ENCODE measurements at regions not wholly inside any gene's neighbourhood (a gene's known extent, or its start where the extent isn't known, plus 50 kb on each side); places are given as distances from the start of the nearest gene placed in this dataset.

- no peak for ATAC-seq
- no peak for TF ChIP-seq PPARA (CRISPR knock-in tag; IDR thresholded peaks at IDR 0.05; ENCODE audit: borderline replicate concordance)
- TF ChIP-seq ZNF565 (CRISPR knock-in tag; conservative IDR thresholded peaks at IDR 0.05; ENCODE audit: low read depth) = no peak
- no peak for TF ChIP-seq ZC3H10 (CRISPR knock-in tag; IDR thresholded peaks at IDR 0.05)
- TF ChIP-seq OSR1 (CRISPR knock-in tag; IDR thresholded peaks at IDR 0.05) = no peak
- TF ChIP-seq SNAI2 (CRISPR knock-in tag; IDR thresholded peaks at IDR 0.05) = no peak
- TF ChIP-seq ZFP3 (CRISPR knock-in tag; IDR thresholded peaks at IDR 0.05) = no peak
- TF ChIP-seq TCF4 (CRISPR knock-in tag; IDR thresholded peaks at IDR 0.05; ENCODE audit: borderline replicate concordance) = no peak
- TF ChIP-seq ZFP30 (CRISPR knock-in tag; IDR thresholded peaks at IDR 0.05) = no peak
- no peak for TF ChIP-seq CSDC2 (CRISPR knock-in tag; IDR thresholded peaks at IDR 0.05)
- no peak for TF ChIP-seq ZNF8 (CRISPR knock-in tag; IDR thresholded peaks at IDR 0.05)
- no peak for TF ChIP-seq TSHZ2 (CRISPR knock-in tag; IDR thresholded peaks at IDR 0.05)
- no peak for TF ChIP-seq PATZ1 (CRISPR knock-in tag; IDR thresholded peaks at IDR 0.05; ENCODE audit: borderline replicate concordance)
- no peak for TF ChIP-seq GLIS3 (CRISPR knock-in tag; IDR thresholded peaks at IDR 0.05)
- TF ChIP-seq CREB5 (CRISPR knock-in tag; IDR thresholded peaks at IDR 0.05; ENCODE audit: low read depth) = no peak
- no peak for TF ChIP-seq BACH2 (CRISPR knock-in tag; IDR thresholded peaks at IDR 0.05; ENCODE audit: borderline replicate concordance)
- TF ChIP-seq TOX (CRISPR knock-in tag; IDR thresholded peaks at IDR 0.05; ENCODE audit: borderline replicate concordance) = no peak
- no peak for TF ChIP-seq ARNTL (CRISPR knock-in tag; IDR thresholded peaks at IDR 0.05; ENCODE audit: borderline replicate concordance, low read depth)
- no peak for TF ChIP-seq POU6F1 (CRISPR knock-in tag; IDR thresholded peaks at IDR 0.05; ENCODE audit: borderline replicate concordance, low read depth)
- no peak for TF ChIP-seq RARB (CRISPR knock-in tag; IDR thresholded peaks at IDR 0.05)
- no peak for TF ChIP-seq ESRRG (CRISPR knock-in tag; IDR thresholded peaks at IDR 0.05)
These were observed 395.5 kb downstream of the LRFN5 start for GRCh38 chr14:42002141-42002540.

GRCh38 chr14:42001431-42001830 lies 394.8 kb downstream of the LRFN5 start:
- ATAC-seq = no peak
- TF ChIP-seq ARNTL (CRISPR knock-in tag; IDR thresholded peaks at IDR 0.05; ENCODE audit: borderline replicate concordance, low read depth) (no peak), POU6F1 (CRISPR knock-in tag; IDR thresholded peaks at IDR 0.05; ENCODE audit: borderline replicate concordance, low read depth) (no peak), TOX (CRISPR knock-in tag; IDR thresholded peaks at IDR 0.05; ENCODE audit: borderline replicate concordance) (no peak), CSRNP3 (CRISPR knock-in tag; IDR thresholded peaks at IDR 0.05) (no peak), PATZ1 (CRISPR knock-in tag; IDR thresholded peaks at IDR 0.05; ENCODE audit: borderline replicate concordance) (no peak), CSDC2 (CRISPR knock-in tag; IDR thresholded peaks at IDR 0.05) (no peak), ISL1 (CRISPR knock-in tag; IDR thresholded peaks at IDR 0.05) (no peak), BACH2 (CRISPR knock-in tag; IDR thresholded peaks at IDR 0.05; ENCODE audit: borderline replicate concordance) (no peak), ZFP30 (CRISPR knock-in tag; IDR thresholded peaks at IDR 0.05) (no peak), TSHZ2 (CRISPR knock-in tag; IDR thresholded peaks at IDR 0.05) (no peak), PPARA (CRISPR knock-in tag; IDR thresholded peaks at IDR 0.05; ENCODE audit: borderline replicate concordance) (no peak), ZNF8 (CRISPR knock-in tag; IDR thresholded peaks at IDR 0.05) (no peak), OSR1 (CRISPR knock-in tag; IDR thresholded peaks at IDR 0.05) (no peak), ZC3H10 (CRISPR knock-in tag; IDR thresholded peaks at IDR 0.05) (no peak), TCF4 (CRISPR knock-in tag; IDR thresholded peaks at IDR 0.05; ENCODE audit: borderline replicate concordance) (no peak), GLIS3 (CRISPR knock-in tag; IDR thresholded peaks at IDR 0.05) (no peak), ZFP3 (CRISPR knock-in tag; IDR thresholded peaks at IDR 0.05) (no peak), ESRRG (CRISPR knock-in tag; IDR thresholded peaks at IDR 0.05) (no peak)
